ENCODE measurements at regions not wholly inside any gene's neighbourhood (a gene's known extent, or its start where the extent isn't known, plus 50 kb on each side); places are given as distances from the start of the nearest gene placed in this dataset.

DNA sequence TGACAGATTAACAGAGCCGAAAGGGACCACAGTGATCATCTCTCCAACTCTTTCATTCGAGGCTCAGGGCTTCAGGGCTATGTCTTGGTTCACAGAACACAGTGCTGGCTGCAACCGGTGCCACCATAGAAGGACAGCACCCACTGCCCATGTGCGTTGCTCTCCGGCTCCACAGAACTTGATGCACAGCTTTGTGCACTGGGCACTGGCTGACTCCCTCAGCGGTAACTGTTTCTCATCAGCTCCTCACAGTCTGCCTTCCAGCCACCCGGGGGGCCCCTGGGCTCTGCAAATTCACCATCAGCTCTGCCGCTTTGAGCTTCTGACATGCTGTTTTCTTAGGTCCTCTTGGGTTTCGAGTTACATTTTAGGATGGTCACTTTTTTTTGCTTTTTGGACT, 124.3 kb upstream of the RAB12 start:
- Histone ChIP-seq H3K4me1 (ENCODE audit: insufficient read depth, low read length, poor library complexity, severe bottlenecking) (no peaks in the 10 kb centered on the region), H3K27me3 (ENCODE audit: insufficient read depth, low read length, poor library complexity, severe bottlenecking) (no peaks in the 10 kb centered on the region), H3F3A (ENCODE audit: low read depth) (no peaks in the 10 kb centered on the region), H2AFZ (ENCODE audit: low read length) (no peak overlapping the region), H3K36me3 (ENCODE audit: insufficient read depth, low read length) (no peaks in the 10 kb centered on the region), H4K20me1 (ENCODE audit: insufficient read depth, low read length, poor library complexity, severe bottlenecking) (no peaks in the 10 kb centered on the region), H3K9me3 (ENCODE audit: insufficient read depth, low read depth, low read length) (no peaks in the 10 kb centered on the region), H3K4me3 (ENCODE audit: low read length, poor library complexity, severe bottlenecking) (no peak overlapping the region), H3K9me2 (replicated peaks; ENCODE audit: low read depth, low read length) (no peaks in the 10 kb centered on the region), H3K4me2 (ENCODE audit: low read depth, low read length, poor library complexity, severe bottlenecking) (no peak overlapping the region), H3K79me2 (ENCODE audit: insufficient read depth, low read length) (no peaks in the 10 kb centered on the region), H3K9ac (ENCODE audit: low read depth, low read length, poor library complexity, severe bottlenecking) (no peak overlapping the region)
- TF ChIP-seq CTCF (conservative IDR thresholded peaks at IDR 0.05; ENCODE audit: low read length) (no peak), EZH2phosphoT487 (IDR thresholded peaks at IDR 0.05; ENCODE audit: borderline replicate concordance) (no peak)

- H3K4me3 ChIP-seq (ENCODE audit: low read length, poor library complexity, severe bottlenecking), result no peak overlapping the region
- H3K27me3 ChIP-seq (ENCODE audit: insufficient read depth, low read length, poor library complexity, severe bottlenecking), result no peaks in the 10 kb centered on the region
- TF ChIP-seq CTCF (conservative IDR thresholded peaks at IDR 0.05; ENCODE audit: low read length), result no peak
- no peak for TF ChIP-seq EZH2phosphoT487 (IDR thresholded peaks at IDR 0.05; ENCODE audit: borderline replicate concordance)
- no peaks in the 10 kb centered on the region for H3K79me2 ChIP-seq (ENCODE audit: insufficient read depth, low read length)
- H3K4me2 ChIP-seq (ENCODE audit: low read depth, low read length, poor library complexity, severe bottlenecking), result no peak overlapping the region
- no peaks in the 10 kb centered on the region for H3K4me1 ChIP-seq (ENCODE audit: insufficient read depth, low read length, poor library complexity, severe bottlenecking)
- no peaks in the 10 kb centered on the region for H3F3A ChIP-seq (ENCODE audit: low read depth)
- no peaks in the 10 kb centered on the region; the same call in 1 of the 2 replicates for H3K9me3 ChIP-seq (ENCODE audit: insufficient read depth, low read depth, low read length)
- no peaks in the 10 kb centered on the region for H4K20me1 ChIP-seq (ENCODE audit: insufficient read depth, low read length, poor library complexity, severe bottlenecking)
- H3K36me3 ChIP-seq (ENCODE audit: insufficient read depth, low read length), result no peaks in the 10 kb centered on the region
- no peak overlapping the region for H3K9ac ChIP-seq (ENCODE audit: low read depth, low read length, poor library complexity, severe bottlenecking)
- H2AFZ ChIP-seq (ENCODE audit: low read length), result no peak overlapping the region
- H3K9me2 ChIP-seq (replicated peaks; ENCODE audit: low read depth, low read length), result no peaks in the 10 kb centered on the region
Measured at GRCh38 chr18:8489761-8490160, 119.5 kb upstream of the RAB12 start.

DNA sequence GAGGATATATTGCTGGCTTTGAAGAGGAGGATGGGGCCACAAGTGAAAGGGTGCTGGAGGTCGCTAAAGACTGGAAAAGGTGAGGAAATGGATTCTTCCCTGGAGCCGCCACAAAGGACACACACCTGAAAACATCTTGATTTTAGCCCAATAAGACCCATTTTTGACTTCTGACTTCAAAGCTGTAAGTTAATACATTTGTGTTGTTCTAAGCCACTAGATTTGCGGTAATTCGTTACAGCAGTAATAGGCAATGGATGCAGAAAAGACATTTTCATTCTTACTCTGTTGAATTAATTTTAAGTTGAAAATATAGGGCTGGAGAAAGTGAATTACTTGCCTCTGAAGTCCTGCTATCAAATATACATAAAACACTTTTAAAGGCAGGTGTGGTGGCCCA, 117.7 kb upstream of the RAB12 start:
- Histone ChIP-seq H3K4me2 (ENCODE audit: low read depth, low read length, poor library complexity, severe bottlenecking) (no peak overlapping the region), H3K79me2 (ENCODE audit: insufficient read depth, low read length) (no peaks in the 10 kb centered on the region), H3K4me3 (ENCODE audit: low read length, poor library complexity, severe bottlenecking) (no peak overlapping the region), H3K9me2 (replicated peaks; ENCODE audit: low read depth, low read length) (no peaks in the 10 kb centered on the region), H2AFZ (ENCODE audit: low read length) (no peak overlapping the region), H3K4me1 (ENCODE audit: insufficient read depth, low read length, poor library complexity, severe bottlenecking) (no peaks in the 10 kb centered on the region), H3K27me3 (ENCODE audit: insufficient read depth, low read length, poor library complexity, severe bottlenecking) (no peaks in the 10 kb centered on the region), H4K20me1 (ENCODE audit: insufficient read depth, low read length, poor library complexity, severe bottlenecking) (no peaks in the 10 kb centered on the region), H3F3A (ENCODE audit: low read depth) (no peaks in the 10 kb centered on the region), H3K36me3 (ENCODE audit: insufficient read depth, low read length) (no peaks in the 10 kb centered on the region), H3K9ac (ENCODE audit: low read depth, low read length, poor library complexity, severe bottlenecking) (no peak overlapping the region), H3K9me3 (ENCODE audit: insufficient read depth, low read depth, low read length) (no peaks in the 10 kb centered on the region; the same call in 1 of the 2 replicates)
- TF ChIP-seq CTCF (conservative IDR thresholded peaks at IDR 0.05; ENCODE audit: low read length) (no peak), EZH2phosphoT487 (IDR thresholded peaks at IDR 0.05; ENCODE audit: borderline replicate concordance) (no peak)
